ENCODE measurements at regions not wholly inside any gene's neighbourhood (a gene's known extent, or its start where the extent isn't known, plus 50 kb on each side); places are given as distances from the start of the nearest gene placed in this dataset.

GRCh38 chr11:36751996-36752395, 154.0 kb upstream of the RAG2 start:
- Histone ChIP-seq H3K27me3 (no peaks in the 10 kb centered on the region), H3K4me3 (no peak overlapping the region), H3K27ac (no peak overlapping the region), H3K4me1 (no peaks in the 10 kb centered on the region), H3K9me3 (no peaks in the 10 kb centered on the region), H3K36me3 (no peaks in the 10 kb centered on the region)
- 55 to 68% (median 60%) methylated on average over 3 of the region's 3 CpGs for WGBS, 5 donors
- intact Hi-C loops (cut with DNase I; ENCODE audit: low total_unique reads) = no loop called here
- DNase-seq = no peak
- no peak for TF ChIP-seq CTCF (IDR thresholded peaks at IDR 0.05)
- TF ChIP-seq EP300 (IDR thresholded peaks at IDR 0.05) = no peak
- no peak for TF ChIP-seq POLR2AphosphoS5 (IDR thresholded peaks at IDR 0.05)

- intact Hi-C loops (cut with DNase I; ENCODE audit: low total_unique reads) = no loop called here
These were observed 153.3 kb upstream of the RAG2 start for GRCh38 chr11:36751335-36751781.

GRCh38 chr11:36750349-36750748, 152.3 kb upstream of the RAG2 start:
- no peaks in the 10 kb centered on the region for H3K9me3 ChIP-seq
- TF ChIP-seq CTCF (IDR thresholded peaks at IDR 0.05) (no peak), POLR2AphosphoS5 (IDR thresholded peaks at IDR 0.05) (no peak), EP300 (IDR thresholded peaks at IDR 0.05) (no peak), POLR2A (IDR thresholded peaks at IDR 0.05) (no peak)
- H3K4me3 ChIP-seq = no peak overlapping the region
- no peak for DNase-seq
- intact Hi-C loops (cut with DNase I; ENCODE audit: low total_unique reads) = no loop called here
- H3K4me1 ChIP-seq = no peaks in the 10 kb centered on the region
- H3K27ac ChIP-seq = no peak overlapping the region
- no peaks in the 10 kb centered on the region for H3K27me3 ChIP-seq
- 17 to 50% (median 38%) methylated on average over 1 of the region's 1 CpG for WGBS, 5 donors
- H3K36me3 ChIP-seq = no peaks in the 10 kb centered on the region

More at GRCh38 chr11:36751335-36751781, 153.3 kb upstream of the RAG2 start:
- H3K27me3 ChIP-seq = no peaks in the 10 kb centered on the region
- H3K4me3 ChIP-seq = no peak overlapping the region
- TF ChIP-seq EP300 (IDR thresholded peaks at IDR 0.05) (no peak), CTCF (IDR thresholded peaks at IDR 0.05) (no peak), POLR2AphosphoS5 (IDR thresholded peaks at IDR 0.05) (no peak), POLR2A (IDR thresholded peaks at IDR 0.05) (no peak)
- H3K27ac ChIP-seq = no peak overlapping the region
- H3K36me3 ChIP-seq = no peaks in the 10 kb centered on the region
- peak in 1 of 2 donors; percentile 60 for DNase-seq
- H3K4me1 ChIP-seq = no peaks in the 10 kb centered on the region
- H3K9me3 ChIP-seq = no peaks in the 10 kb centered on the region
- WGBS, 5 donors = 32 to 47% (median 43%) methylated on average over 4 of the region's 4 CpGs

GRCh38 chr11:36748836-36749235, 150.8 kb upstream of the RAG2 start:
- intact Hi-C loops (cut with DNase I; ENCODE audit: low total_unique reads) = no loop called here
- no peaks in the 10 kb centered on the region for H3K36me3 ChIP-seq
- H3K4me1 ChIP-seq = peaks cover 0 to 8% (median 6%) of the 10 kb centered on the region in 4 donors
- no peak for TF ChIP-seq POLR2AphosphoS5 (IDR thresholded peaks at IDR 0.05)
- no peak for TF ChIP-seq POLR2A (IDR thresholded peaks at IDR 0.05)
- TF ChIP-seq CTCF (IDR thresholded peaks at IDR 0.05) = no peak
- no peak for TF ChIP-seq EP300 (IDR thresholded peaks at IDR 0.05)
- H3K27me3 ChIP-seq = no peaks in the 10 kb centered on the region
- WGBS, 5 donors = 52 to 93% (median 75%) methylated on average over 2 of the region's 2 CpGs
- no peak overlapping the region for H3K4me3 ChIP-seq
- no peak overlapping the region for H3K27ac ChIP-seq
- DNase-seq = no peak
- H3K9me3 ChIP-seq = no peaks in the 10 kb centered on the region

Data from stomach (tissue), 8 donors.